HPDE6-E6E7 (cell line): ENCODE measurements at regions not wholly inside any gene's neighbourhood (a gene's known extent, or its start where the extent isn't known, plus 50 kb on each side); places are given as distances from the start of the nearest gene placed in this dataset.

ENCODE experiments used
- DNase-seq: peaks from one replicate; pipeline ENCODE4 v3.0.0; 2011; ENCODE audit warnings: missing footprints; ENCODE audit errors: extremely low spot score

DNA sequence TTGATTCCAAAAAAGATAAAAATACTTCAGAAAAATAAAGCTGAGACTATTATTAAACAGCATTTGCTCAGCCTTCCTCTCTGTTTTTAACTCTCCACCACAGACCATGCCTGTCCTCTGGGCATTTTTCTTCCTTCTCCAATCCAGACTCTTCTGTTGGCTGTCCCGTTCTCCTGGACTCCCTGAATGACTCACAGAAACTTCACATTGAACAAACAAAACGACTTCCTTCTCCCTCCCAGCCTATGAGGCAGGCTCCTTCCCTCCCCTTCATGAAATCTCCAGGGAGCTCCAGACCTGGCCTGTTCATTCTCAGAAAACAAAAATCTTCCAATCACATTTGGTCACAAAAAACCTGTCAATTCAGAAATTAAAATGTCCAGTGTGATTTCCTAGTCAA is 421.3 kb downstream of the NPHP4 start:
- DNase-seq, result no peak

GRCh38 chr1:5568321-5568720 is 423.9 kb downstream of the NPHP4 start:
- no peak for DNase-seq

- DNase-seq, result no peak
Measured at GRCh38 chr1:5567839-5568238, 424.4 kb downstream of the NPHP4 start.

- no peak for DNase-seq
Measured at GRCh38 chr1:5566924-5567323, 425.3 kb downstream of the NPHP4 start.

DNA sequence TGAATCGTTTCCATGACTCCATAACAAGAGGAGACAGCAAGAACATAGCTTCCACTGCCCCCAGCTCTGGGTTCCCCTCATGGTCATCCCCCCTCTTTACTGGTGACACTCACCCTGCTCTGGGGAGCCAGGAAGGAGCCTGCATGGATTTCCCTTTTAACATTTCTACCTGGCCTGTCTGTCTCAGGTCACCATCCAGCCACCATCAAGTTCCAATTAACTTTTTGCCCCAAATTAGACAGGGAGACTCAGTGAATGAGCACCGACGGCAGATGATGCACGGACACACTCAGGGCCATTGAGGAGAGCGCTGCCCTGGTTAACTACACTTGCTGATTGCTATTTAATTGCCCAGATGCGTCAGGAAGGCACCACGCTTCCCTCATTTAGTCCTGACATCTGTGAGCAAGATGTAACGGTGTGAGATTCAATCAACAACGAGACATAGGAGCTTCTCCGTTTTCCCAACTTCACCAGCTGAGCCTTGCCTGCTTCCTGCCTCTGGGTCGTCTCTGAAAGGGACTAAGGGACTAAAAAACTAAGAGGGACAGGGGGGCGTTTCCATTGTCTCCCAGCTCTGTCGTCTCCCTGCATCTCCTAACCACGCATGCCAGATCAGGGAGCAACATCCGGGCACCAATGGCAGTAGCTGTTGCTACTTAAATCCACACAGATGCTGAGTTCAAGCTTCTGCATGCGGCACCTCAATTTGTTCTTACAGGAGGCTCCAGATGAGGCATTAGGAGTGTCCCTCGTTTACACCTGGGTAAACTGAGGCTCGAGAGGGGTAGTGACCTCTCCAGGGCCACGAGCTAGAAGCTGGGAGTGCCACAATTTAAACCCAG is 426.7 kb downstream of the NPHP4 start:
- DNase-seq, result no peak

DNA sequence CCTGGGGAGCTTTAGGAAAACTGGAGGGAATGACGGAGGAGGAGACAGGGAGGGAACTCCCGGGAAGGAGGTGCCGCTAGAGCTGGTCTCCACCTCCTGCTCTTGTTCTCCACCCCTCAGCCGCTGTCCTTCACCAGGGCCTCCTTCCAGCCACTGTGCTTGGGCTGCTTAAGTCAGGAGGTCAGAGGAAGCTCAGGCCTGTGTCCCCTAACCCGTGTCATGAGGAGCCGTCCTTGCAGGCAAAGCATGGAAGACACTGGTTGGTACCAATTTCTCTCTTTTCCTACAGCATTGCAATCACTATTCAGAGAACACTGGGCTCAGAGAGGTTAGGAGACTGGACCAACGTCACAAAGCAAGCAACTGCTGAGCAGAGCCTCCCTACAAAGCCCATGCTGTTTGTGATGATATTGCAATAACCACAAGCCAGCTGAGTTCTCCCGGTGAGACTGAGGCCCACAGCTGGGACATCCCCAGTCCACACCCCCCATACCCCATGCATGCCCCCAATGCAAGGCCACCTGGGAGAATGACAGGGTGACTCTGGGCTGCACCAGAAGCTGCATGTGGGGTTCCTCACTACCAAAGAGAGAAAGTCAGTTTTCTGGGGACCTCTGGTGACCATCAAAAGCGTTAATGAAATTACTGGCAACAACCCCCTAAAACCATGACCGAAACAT is 427.5 kb downstream of the NPHP4 start:
- no peak for DNase-seq

DNA sequence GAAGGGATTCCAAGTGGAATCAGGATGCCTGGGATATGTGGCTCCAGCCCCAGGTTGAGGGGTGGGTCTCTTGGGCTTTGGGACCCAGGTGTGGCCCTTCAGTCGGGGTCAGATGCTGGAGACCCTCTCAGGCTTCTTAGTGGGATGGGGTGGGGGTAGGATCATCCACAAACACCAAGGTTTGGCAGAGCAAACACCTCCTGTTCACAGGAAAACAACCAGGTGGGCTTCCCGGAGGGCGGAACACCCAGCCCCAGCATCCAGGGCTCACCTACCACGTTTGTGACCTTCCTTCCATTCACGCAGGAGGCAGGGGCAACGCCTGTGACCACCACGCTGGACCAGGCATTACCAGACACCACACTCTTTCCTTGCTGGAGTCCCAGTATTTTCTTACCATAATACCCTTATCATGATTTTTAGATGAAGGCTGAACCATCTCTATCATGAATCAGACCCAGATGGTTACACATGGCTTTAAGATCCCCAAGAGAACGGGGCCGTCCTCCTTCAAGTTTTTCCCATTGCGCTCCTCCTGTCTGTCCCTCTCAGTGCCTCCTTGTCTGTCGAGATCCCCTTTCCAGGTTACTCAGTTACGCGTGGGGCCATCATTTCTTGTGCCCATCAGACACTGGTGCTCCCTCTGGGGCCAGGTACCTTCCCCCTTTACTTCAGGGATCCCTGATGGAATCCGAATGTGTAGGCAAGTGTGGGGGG is 428.2 kb downstream of the NPHP4 start:
- no peak for DNase-seq

DNA sequence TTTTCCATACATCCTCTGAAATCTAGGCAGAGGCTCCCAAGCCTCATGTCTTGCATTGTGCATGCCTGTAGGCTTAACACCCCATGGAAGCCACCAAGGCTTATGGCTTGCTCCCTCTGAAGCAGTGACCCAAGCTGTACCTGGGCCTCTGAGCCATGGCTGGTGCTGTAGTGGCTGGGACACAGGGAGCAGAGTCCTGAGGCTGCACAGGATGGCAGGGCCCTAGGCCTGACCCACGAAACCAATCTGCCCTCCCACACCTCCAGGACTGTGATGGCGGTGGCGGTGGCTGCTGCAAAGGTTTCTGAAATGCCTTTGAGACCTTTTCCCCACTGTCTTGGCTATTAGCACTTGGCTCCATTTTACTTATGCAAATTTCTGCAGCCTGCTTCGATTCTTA is 429.5 kb downstream of the NPHP4 start:
- no peak for DNase-seq

GRCh38 chr1:5562331-5562730 is 429.9 kb downstream of the NPHP4 start:
- no peak for DNase-seq

DNA sequence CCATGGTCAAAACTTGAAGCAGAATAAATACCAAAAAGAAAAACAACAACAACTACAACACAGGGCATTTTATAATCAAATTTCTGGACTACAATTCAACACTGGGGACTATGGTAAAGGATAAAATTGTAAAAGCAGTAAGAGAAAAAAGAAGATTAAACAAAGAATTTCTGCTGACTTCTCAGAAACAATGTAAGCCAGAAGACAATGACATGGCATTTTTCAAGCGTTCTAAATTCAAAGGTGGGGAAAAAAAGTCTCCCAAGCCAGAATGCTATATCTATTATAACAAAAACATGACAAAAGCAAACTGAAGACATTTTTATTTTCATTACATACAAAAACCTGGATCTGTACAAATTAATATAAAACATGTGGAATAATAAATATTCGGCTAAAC is 433.1 kb downstream of the NPHP4 start:
- DNase-seq, result no peak

- DNase-seq, result no peak
Measured at GRCh38 chr1:5555853-5556252, 436.4 kb downstream of the NPHP4 start.

DNA sequence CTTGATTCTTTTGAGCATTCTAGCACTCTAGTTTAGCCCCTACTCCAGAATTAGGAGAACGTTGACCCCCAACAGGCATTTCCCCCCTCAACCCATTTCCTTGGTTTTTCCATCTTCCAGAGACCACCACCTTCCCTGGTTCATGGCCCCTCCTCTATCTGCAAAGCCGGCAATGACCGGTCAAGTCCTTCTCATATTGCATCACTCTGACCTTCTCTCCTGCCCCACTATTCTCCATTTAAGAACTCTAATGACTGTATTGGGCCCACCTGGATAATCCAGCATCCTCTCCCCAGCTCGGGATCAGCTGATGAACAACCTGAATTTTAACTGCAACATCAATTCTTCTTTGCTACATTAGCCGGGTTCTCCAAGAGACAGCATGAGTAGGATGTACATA is 437.4 kb downstream of the NPHP4 start:
- no peak for DNase-seq

- DNase-seq, result no peak
Measured at GRCh38 chr1:5554111-5554510, 438.1 kb downstream of the NPHP4 start.

GRCh38 chr1:5552787-5553484 is 439.3 kb downstream of the NPHP4 start:
- no peak for DNase-seq

DNA sequence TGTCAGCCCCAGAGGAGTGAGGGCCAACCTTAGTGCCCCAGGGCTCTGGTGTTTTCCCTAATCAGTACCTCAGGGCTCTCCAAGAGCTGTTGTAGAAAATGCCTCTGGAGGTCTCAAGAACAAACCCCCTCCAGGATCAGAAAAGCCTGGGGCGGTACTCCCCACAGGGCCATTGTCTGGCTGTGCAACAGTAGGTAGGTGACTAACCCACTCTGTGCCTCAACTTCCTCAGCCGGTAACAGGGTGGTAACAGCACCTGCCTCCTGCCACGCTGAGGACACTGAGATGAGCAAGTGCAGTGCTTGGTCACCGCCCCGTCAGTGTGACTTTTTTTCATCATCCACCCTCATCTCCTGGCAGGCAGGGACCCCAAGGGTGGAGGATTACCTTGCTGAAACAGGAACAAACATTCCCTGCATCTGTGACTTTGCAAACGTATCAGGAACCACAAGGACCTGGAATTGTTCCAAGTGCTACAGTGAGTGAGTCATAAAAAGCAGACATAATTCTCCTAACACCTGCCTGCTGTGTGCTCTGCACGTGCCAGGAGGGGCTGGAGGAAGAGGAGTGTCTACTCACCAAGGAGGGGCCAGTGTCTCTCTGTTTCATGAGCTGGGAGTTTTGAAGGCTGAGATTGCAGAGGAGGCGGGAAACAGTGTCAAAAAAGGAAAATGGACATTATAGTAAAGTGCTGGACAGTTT is 440.8 kb downstream of the NPHP4 start:
- DNase-seq, result no peak

DNA sequence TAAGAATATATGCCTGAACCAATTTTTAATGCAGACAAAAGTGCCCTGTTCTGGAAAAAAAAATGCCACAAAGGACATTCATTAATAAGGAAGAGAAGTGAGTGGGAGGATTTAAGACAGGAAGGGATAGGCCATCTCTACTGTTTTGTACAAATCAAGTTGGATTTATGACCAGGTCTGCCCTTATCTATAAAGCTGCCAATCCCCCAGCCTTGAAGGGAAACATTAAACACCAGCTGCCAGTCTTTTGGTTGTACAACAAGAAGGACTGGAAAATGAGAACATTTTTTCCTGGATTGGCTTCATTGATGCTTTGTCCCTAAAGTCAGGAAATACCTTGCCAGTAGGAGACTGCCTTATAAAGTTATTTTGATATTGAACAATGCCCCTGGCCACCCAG is 444.0 kb downstream of the NPHP4 start:
- no peak for DNase-seq

GRCh38 chr1:5543235-5543634 is 449.0 kb downstream of the NPHP4 start:
- DNase-seq, result no peak

DNA sequence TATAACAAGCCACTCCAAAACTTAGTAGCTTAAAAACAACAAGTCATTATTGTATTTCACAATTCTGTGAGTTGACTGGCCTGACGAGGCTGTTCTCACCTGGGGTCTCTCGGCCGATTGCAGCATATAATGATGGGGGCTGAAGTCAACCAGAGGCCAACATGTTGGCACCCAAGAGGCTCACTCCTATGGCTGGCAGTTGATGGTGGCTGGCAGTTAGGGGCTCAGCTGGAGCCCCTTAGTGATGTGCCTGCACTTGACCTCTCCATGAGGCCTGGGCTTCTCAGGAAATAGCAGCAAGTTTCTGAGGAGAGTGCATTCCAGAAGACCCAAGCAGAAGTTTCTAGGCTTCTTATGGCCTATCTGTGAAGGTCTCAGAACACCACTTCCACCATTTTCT is 459.4 kb downstream of the NPHP4 start:
- DNase-seq, result no peak

DNA sequence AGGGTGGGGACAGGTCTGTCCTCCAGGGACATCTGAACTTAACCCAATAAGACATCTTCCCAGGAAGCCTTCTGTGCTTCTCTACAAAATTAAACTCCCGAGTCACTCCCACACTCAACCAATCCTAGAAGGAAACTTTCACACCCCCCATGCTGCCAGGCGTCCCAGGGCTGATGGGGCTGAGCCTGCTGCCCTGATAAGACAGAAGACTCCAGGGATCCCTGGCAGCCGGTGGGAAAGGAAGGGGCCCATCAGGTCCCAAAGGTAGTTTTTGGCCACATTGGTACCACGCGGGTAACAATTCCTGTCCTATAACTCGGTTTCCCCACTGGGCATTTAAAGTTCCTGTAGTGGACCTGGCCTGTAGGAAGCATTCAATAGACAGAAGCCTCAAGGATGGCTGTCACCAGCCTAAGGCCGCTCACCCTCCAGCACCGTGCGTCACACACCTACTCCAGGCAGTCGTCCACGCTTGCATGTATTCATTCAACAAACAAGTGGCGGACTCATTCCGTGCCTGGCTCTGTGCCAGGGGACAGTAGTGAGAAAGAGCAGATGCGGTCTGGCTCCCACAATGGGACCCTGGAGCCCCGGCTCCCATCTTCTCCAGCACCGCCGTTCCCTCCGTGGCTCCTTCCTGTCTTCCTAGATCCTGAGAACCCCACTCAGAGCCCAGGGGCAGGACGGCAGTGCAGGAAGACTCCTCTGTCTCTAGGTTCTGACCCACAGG is 465.2 kb downstream of the NPHP4 start:
- DNase-seq, result no peak

DNA sequence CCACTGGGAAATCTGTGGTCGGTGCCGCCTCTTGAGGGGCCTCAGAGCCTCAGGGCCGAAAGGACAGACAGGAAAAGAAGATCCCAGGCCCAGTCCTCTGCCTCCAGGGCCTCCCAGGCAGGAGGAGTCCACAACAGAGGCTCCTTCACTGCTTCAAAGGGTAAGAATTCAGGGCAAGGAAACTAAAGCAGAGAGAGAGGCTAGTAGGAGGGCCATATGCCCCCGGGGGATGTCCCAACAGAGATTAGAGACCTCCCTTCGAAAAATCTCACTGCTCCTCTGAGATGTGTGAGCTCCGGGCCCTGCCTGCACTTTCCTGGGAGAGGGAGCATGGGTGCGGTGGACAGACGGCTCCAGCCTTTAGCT is 465.9 kb downstream of the NPHP4 start:
- DNase-seq, result no peak
